HG03159 (cell line): ENCODE measurements at regions not wholly inside any gene's neighbourhood (a gene's known extent, or its start where the extent isn't known, plus 50 kb on each side); places are given as distances from the start of the nearest gene placed in this dataset.

Source experiments
- ATAC-seq: cut with Tn5 transposase; IDR thresholded peaks from one replicate; pipeline ENCODE4 v1.9.1; 2021; ENCODE audit warnings: mild to moderate bottlenecking, moderate library complexity; ENCODE audit not compliant: unreplicated experiment

- ATAC-seq: no peak
Observed at GRCh38 chr4:159497936-159498335, 395.1 kb downstream of the RAPGEF2 start.

GRCh38 chr4:159498446-159499115, 395.7 kb downstream of the RAPGEF2 start:
- ATAC-seq: no peak

- ATAC-seq: no peak
Observed at GRCh38 chr4:159500861-159501260, 398.0 kb downstream of the RAPGEF2 start.

GRCh38 chr4:159503236-159504008, 400.5 kb downstream of the RAPGEF2 start:
- no peak for ATAC-seq

GRCh38 chr4:159504684-159505083, 401.8 kb downstream of the RAPGEF2 start:
- ATAC-seq: no peak

GRCh38 chr4:159505266-159505975, 402.5 kb downstream of the RAPGEF2 start:
- ATAC-seq: no peak

- no peak for ATAC-seq
Observed at GRCh38 chr4:159506801-159507517, 404.1 kb downstream of the RAPGEF2 start.

- ATAC-seq: no peak
Observed at GRCh38 chr4:159508917-159509500, 406.1 kb downstream of the RAPGEF2 start.

GRCh38 chr4:159512348-159512747, 409.5 kb downstream of the RAPGEF2 start:
- ATAC-seq: no peak

GRCh38 chr4:159515314-159516025, 412.6 kb downstream of the RAPGEF2 start:
- ATAC-seq: no peak

- ATAC-seq: no peak
Observed at GRCh38 chr4:159516556-159517140, 413.8 kb downstream of the RAPGEF2 start.

- no peak for ATAC-seq
Observed at GRCh38 chr4:159520074-159520473, 417.2 kb downstream of the RAPGEF2 start.

GRCh38 chr4:159526172-159526571, 423.3 kb downstream of the RAPGEF2 start:
- no peak for ATAC-seq

GRCh38 chr4:159534655-159535054, 431.8 kb downstream of the RAPGEF2 start:
- ATAC-seq: no peak

GRCh38 chr4:159538556-159538955, 435.7 kb downstream of the RAPGEF2 start:
- ATAC-seq: no peak

GRCh38 chr4:159540038-159540437, 437.2 kb downstream of the RAPGEF2 start:
- no peak for ATAC-seq

- no peak for ATAC-seq
Observed at GRCh38 chr4:159540501-159540900, 437.6 kb downstream of the RAPGEF2 start.

- no peak for ATAC-seq
Observed at GRCh38 chr4:159541143-159541542, 438.3 kb downstream of the RAPGEF2 start.

- ATAC-seq: no peak
Observed at GRCh38 chr4:159542296-159542695, 439.4 kb downstream of the RAPGEF2 start.

GRCh38 chr4:159543831-159544230, 441.0 kb downstream of the RAPGEF2 start:
- ATAC-seq: no peak
